HG03439 (cell line): ENCODE measurements at regions not wholly inside any gene's neighbourhood (a gene's known extent, or its start where the extent isn't known, plus 50 kb on each side); places are given as distances from the start of the nearest gene placed in this dataset.
A peak's percentile ranks its signal among the peaks of the same experiment; 100 is the strongest.
"Not testable (repeated sequence)": the region's sequence is repeated elsewhere in the genome, so short reads cannot be mapped to it uniquely, and the experiment has no call there.

Experiments
- ATAC-seq: cut with Tn5 transposase; IDR thresholded peaks from one replicate; pipeline ENCODE4 v1.9.1; 2021; ENCODE audit warnings: mild to moderate bottlenecking, moderate library complexity; ENCODE audit not compliant: unreplicated experiment

DNA sequence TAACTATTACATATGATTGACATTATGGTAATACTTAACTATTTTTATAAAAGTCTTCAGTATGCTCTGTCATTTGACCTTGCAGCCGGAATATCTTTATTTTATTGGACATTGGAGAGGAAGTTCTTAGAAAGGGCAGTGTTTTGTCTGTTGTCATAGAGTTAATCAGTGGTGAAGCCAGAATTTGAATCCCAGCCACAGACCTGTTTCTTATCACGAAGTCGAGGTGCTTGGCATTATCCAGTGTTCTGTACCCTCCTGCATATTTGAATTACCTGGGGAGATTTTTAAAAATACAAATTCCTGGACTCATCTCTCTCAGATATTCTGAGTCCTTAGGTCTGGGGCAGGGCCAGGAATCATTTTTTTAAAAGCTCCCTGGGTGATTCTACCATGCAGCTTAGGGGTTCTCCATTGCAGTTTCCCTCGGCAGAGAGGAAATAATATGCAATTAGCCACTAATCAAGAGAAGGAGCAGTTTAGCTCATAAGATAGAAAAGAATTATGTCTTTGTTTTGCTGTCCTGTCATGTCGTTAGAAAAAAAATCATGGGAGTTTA, 195.6 kb upstream of the CFAP20DC start:
- ATAC-seq, result no peak

- no peak for ATAC-seq
Measured at GRCh38 chr3:59244343-59244742, 194.5 kb upstream of the CFAP20DC start.

DNA sequence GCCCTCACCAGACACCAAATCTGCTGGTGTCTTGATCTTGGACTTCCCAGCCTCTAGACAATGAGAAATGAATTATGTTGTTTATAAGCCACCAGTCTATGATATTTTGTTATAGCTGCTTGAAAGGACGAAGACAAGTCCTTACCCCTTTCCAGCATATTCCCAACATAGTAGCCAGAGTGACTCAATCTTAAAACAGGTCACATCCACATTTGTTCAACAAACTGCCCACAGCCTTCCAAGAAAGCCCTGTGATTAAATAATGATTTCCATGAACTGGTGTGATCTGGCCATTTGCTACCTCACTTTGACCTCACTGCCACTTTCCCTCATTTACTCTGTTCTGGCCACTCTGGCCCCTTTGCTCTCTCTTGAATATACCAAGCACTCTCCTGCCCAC, 193.7 kb upstream of the CFAP20DC start:
- ATAC-seq, result no peak

DNA sequence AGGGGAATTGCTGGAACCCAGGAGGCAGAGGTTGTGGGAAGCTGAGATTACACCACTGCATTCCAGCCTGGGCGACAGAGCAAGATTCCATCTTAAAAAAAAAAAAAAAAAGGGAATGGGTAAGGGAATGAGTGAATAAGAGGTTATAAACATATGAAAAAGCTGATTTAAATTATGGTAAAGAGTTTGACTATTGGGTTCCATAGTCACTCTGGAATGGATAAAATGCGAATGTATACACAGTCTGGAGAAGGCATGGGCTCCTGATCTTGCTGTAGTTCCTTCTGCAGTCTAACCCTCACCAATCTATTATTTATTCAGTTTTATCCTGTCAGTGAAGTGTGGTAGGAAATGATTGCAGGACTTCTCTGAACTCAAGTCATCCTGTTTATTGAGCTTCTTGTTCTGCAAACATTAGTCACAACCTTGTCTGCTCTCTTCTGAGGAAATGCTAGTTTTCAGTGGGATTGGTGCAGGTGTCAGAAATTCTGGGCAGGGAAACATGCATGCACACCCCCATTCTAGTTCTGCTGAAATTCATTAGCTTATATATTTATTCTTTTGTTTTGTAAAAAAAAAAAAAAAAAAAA, 190.9 kb upstream of the CFAP20DC start:
- ATAC-seq, result no peak

GRCh38 chr3:59237121-59237520, 187.3 kb upstream of the CFAP20DC start:
- no peak for ATAC-seq

- peak; percentile 94 for ATAC-seq
Measured at GRCh38 chr3:59235634-59236012, 185.8 kb upstream of the CFAP20DC start.

DNA sequence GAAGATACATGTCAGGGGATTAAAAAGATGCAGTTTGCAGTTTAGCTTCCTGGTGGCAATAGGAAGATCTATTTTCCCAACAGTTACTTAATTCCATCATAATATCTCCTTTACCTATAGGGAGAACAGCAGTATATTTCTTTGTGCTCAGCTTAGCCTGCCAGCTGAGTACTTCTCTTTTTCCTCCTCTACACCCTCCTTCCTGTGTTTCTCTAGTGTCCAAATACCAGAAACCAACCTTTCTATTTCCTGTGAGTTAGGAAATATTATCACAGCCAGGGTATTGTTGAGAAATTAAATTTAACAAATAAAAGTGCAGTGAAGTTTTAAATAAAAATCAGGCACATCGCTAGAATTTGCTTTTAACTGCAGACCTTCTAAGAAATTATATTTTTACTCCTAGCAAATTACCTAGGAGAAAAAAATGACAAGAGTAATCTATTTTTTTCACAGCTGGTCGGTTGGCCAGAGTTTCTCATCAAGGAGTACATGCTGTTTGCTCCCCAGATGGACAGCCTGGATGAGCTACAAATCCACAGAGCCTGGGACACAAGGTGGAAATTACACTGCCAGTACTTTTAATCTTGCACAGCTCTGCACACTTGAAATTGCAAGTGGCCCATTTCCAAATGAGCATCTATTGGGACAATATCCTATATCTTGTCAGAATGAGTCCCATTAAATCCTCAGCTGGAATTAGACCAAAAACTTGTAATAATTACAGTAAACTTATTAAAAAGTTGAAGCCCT, 185.2 kb upstream of the CFAP20DC start:
- ATAC-seq, result peak; percentile 18

GRCh38 chr3:59230379-59230778, 180.6 kb upstream of the CFAP20DC start:
- not testable (repeated sequence) for ATAC-seq

DNA sequence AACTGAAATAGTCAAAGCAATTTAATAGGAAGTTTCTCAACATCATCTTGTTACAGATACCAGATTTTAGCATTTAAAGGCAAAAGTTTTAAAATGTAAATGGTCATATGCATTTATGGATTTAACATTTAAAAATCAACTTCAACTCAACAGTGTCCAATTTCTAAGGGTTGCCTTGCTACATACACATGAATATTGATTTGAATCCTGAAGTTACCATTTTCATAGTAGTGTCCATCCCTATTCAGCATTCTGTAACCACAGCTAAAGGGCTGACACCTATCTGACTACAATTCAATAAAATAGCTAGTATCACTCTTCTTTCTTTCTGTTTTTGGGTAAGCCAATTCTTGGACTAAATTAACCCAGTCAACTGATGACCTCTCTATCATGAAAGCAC, 164.0 kb upstream of the CFAP20DC start:
- no peak for ATAC-seq

- ATAC-seq, result peak; percentile 61
Measured at GRCh38 chr3:59212128-59212779, 162.4 kb upstream of the CFAP20DC start.

GRCh38 chr3:59210260-59210659, 160.4 kb upstream of the CFAP20DC start:
- no peak for ATAC-seq

DNA sequence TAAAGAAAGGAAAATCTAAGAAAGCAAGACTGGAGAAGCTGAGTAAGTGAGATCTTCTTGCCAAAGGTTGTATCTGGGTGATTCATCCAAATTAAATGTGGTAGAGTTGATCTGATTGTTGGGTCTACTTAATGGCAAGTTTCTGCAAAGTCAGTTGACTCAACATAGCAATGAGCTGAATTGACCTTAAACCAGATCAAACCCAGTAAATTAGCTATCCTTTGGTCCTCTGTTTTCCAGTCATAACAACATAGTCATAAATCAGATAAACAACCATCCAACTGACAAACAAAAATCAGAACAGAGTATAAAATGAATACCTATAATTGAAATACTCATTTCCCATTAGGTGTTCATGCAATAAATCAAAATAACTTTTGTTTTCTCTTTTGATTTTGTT, 142.6 kb upstream of the CFAP20DC start:
- ATAC-seq, result no peak

- no peak for ATAC-seq
Measured at GRCh38 chr3:59191651-59192050, 141.8 kb upstream of the CFAP20DC start.

GRCh38 chr3:59189939-59190338, 140.1 kb upstream of the CFAP20DC start:
- no peak for ATAC-seq

- ATAC-seq, result no peak
Measured at GRCh38 chr3:59189526-59189925, 139.7 kb upstream of the CFAP20DC start.

DNA sequence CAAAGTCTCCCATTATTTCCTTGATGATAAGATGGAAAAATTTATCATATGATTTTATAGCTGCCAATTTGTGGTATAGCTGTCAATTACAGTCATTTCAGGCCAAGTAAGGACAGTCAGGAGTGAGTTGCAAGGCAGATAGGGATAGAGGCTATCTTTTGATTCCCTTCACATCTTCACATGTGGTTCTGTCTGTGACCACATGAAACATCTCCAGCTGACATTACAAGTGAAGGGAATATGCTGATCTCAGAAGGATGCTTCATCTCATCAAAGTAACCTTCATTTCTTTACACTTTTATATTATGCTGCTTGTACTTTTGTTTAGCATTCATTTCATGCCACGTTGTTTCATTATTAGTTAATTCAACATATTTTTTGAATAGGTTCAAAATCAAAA, 136.9 kb upstream of the CFAP20DC start:
- ATAC-seq, result no peak

- no peak for ATAC-seq
Measured at GRCh38 chr3:59185591-59186369, 136.0 kb upstream of the CFAP20DC start.

DNA sequence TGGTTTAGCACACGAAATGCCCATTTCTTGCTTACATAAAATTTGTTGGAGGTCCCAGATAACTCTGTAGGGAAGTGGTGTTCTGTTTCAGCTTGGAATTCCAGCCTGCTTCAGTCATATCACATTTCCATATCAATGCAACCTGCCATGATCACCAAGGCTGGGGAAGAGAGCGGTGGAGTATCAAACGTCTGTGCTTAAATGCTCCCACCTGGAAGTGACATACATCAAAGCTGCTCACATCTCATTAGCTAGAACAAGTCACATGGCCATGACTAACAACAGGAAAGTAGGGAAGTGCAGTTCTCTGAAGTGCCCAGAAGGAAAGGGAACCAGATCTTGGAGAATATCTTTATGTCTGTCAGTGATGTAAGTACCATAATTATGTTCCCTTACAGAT, 130.2 kb upstream of the CFAP20DC start:
- no peak for ATAC-seq

- ATAC-seq, result no peak
Measured at GRCh38 chr3:59178698-59179097, 128.9 kb upstream of the CFAP20DC start.

- ATAC-seq, result no peak
Measured at GRCh38 chr3:59171491-59171890, 121.7 kb upstream of the CFAP20DC start.

- ATAC-seq, result not testable (repeated sequence)
Measured at GRCh38 chr3:59170166-59170565, 120.3 kb upstream of the CFAP20DC start.
